ENCODE measurements at regions not wholly inside any gene's neighbourhood (a gene's known extent, or its start where the extent isn't known, plus 50 kb on each side); places are given as distances from the start of the nearest gene placed in this dataset.

GRCh38 chr10:113232928-113233511 is 283.0 kb downstream of the TCF7L2 start:
- no peak for TF ChIP-seq TAF1 (IDR thresholded peaks at IDR 0.05; ENCODE audit: borderline replicate concordance, insufficient read depth, low read length)
- no peak for TF ChIP-seq POLR2AphosphoS5 (IDR thresholded peaks at IDR 0.05; ENCODE audit: low read depth, low read length)
- no peak for TF ChIP-seq FOXP2 (optimal IDR thresholded peaks at IDR 0.05; ENCODE audit: borderline replicate concordance, extremely low read depth, extremely low read length, insufficient read depth)
- no peak for TF ChIP-seq REST (IDR thresholded peaks at IDR 0.05; ENCODE audit: insufficient read depth in 1 of 2, low read depth in 2 of 2, low read length in 2 of 2)

- TF ChIP-seq REST (IDR thresholded peaks at IDR 0.05; ENCODE audit: insufficient read depth in 1 of 2, low read depth in 2 of 2, low read length in 2 of 2): no peak
- no peak for TF ChIP-seq TAF1 (IDR thresholded peaks at IDR 0.05; ENCODE audit: borderline replicate concordance, insufficient read depth, low read length)
- no peak for TF ChIP-seq SIN3A (IDR thresholded peaks at IDR 0.05; ENCODE audit: borderline replicate concordance, insufficient read depth, low read length)
- TF ChIP-seq FOXP2 (optimal IDR thresholded peaks at IDR 0.05; ENCODE audit: borderline replicate concordance, extremely low read depth, extremely low read length, insufficient read depth): no peak
- TF ChIP-seq POLR2AphosphoS5 (IDR thresholded peaks at IDR 0.05; ENCODE audit: low read depth, low read length): no peak
Observed at GRCh38 chr10:113234481-113234880, 284.4 kb downstream of the TCF7L2 start.

- TF ChIP-seq POLR2AphosphoS5 (IDR thresholded peaks at IDR 0.05; ENCODE audit: low read depth, low read length): no peak
- no peak for TF ChIP-seq TAF1 (IDR thresholded peaks at IDR 0.05; ENCODE audit: borderline replicate concordance, insufficient read depth, low read length)
- TF ChIP-seq REST (IDR thresholded peaks at IDR 0.05; ENCODE audit: insufficient read depth in 1 of 2, low read depth in 2 of 2, low read length in 2 of 2): no peak
- no peak for TF ChIP-seq FOXP2 (optimal IDR thresholded peaks at IDR 0.05; ENCODE audit: borderline replicate concordance, extremely low read depth, extremely low read length, insufficient read depth)
- no peak for TF ChIP-seq SIN3A (IDR thresholded peaks at IDR 0.05; ENCODE audit: borderline replicate concordance, insufficient read depth, low read length)
Observed at GRCh38 chr10:113235508-113235907, 285.5 kb downstream of the TCF7L2 start.

GRCh38 chr10:113236998-113237397 is 287.0 kb downstream of the TCF7L2 start:
- TF ChIP-seq SIN3A (IDR thresholded peaks at IDR 0.05; ENCODE audit: borderline replicate concordance, insufficient read depth, low read length) (no peak), REST (IDR thresholded peaks at IDR 0.05; ENCODE audit: insufficient read depth in 1 of 2, low read depth in 2 of 2, low read length in 2 of 2) (no peak), TAF1 (IDR thresholded peaks at IDR 0.05; ENCODE audit: borderline replicate concordance, insufficient read depth, low read length) (no peak), FOXP2 (optimal IDR thresholded peaks at IDR 0.05; ENCODE audit: borderline replicate concordance, extremely low read depth, extremely low read length, insufficient read depth) (no peak), POLR2AphosphoS5 (IDR thresholded peaks at IDR 0.05; ENCODE audit: low read depth, low read length) (no peak)

All from PFSK-1 (cell line).